ENCODE measurements at regions not wholly inside any gene's neighbourhood (a gene's known extent, or its start where the extent isn't known, plus 50 kb on each side); places are given as distances from the start of the nearest gene placed in this dataset.

- no peak overlapping the region for H2AFZ ChIP-seq
- TF ChIP-seq CTCF (conservative IDR thresholded peaks at IDR 0.05) (no peak), EZH2 (IDR thresholded peaks at IDR 0.05; ENCODE audit: low read depth) (no peak)
- H3K79me2 ChIP-seq (ENCODE audit: low read depth) = no peaks in the 10 kb centered on the region
- H3K4me3 ChIP-seq = no peak overlapping the region
- CTCF ChIA-PET = no interaction called here
- no peak for DNase-seq
- no peak overlapping the region for H3K27ac ChIP-seq
- no peaks in the 10 kb centered on the region for H3K4me1 ChIP-seq (replicated peaks; ENCODE audit: insufficient read depth)
- BruUV-seq (replicated peaks) = no TSS peak
- POLR2A ChIA-PET (ENCODE audit: unreplicated experiment) = no interaction called here
- intact Hi-C loops (cut with micrococcal nuclease; ENCODE audit: unreplicated experiment) = no loop called here
- no peaks in the 10 kb centered on the region for H3K9me3 ChIP-seq (ENCODE audit: insufficient read depth, low read depth)
- peaks cover 10% of the 10 kb centered on the region; the same call in 1 of the 2 replicates for H3F3A ChIP-seq (ENCODE audit: insufficient read depth, low read depth)
- no peak overlapping the region for H3K4me2 ChIP-seq
- H3K27me3 ChIP-seq (ENCODE audit: insufficient read depth, low read depth) = peaks cover 83% of the 10 kb centered on the region
- no peaks in the 10 kb centered on the region for H3K36me3 ChIP-seq (ENCODE audit: low read depth)
- no peaks in the 10 kb centered on the region for H3K9me2 ChIP-seq (ENCODE audit: insufficient read depth)
- H4K20me1 ChIP-seq (ENCODE audit: insufficient read depth) = no peaks in the 10 kb centered on the region
These were observed 108.7 kb upstream of the ACTRT2 start for GRCh38 chr1:2912424-2913061.

GRCh38 chr1:2913091-2913490, 108.2 kb upstream of the ACTRT2 start:
- H4K20me1 ChIP-seq (ENCODE audit: insufficient read depth) = no peaks in the 10 kb centered on the region
- no peaks in the 10 kb centered on the region for H3K36me3 ChIP-seq (ENCODE audit: low read depth)
- TF ChIP-seq EZH2 (IDR thresholded peaks at IDR 0.05; ENCODE audit: low read depth) = no peak
- no peak for TF ChIP-seq CTCF (conservative IDR thresholded peaks at IDR 0.05)
- H3K79me2 ChIP-seq (ENCODE audit: low read depth) = no peaks in the 10 kb centered on the region
- H3K4me3 ChIP-seq = no peak overlapping the region
- H3K4me2 ChIP-seq = no peak overlapping the region
- ChIA-PET POLR2A (ENCODE audit: unreplicated experiment) (no interaction called here), CTCF (no interaction called here)
- no peaks in the 10 kb centered on the region for H3K9me2 ChIP-seq (ENCODE audit: insufficient read depth)
- H3K27me3 ChIP-seq (ENCODE audit: insufficient read depth, low read depth) = peaks cover 83% of the 10 kb centered on the region
- intact Hi-C loops (cut with micrococcal nuclease; ENCODE audit: unreplicated experiment) = no loop called here
- H3K27ac ChIP-seq = no peak overlapping the region
- H3K9me3 ChIP-seq (ENCODE audit: insufficient read depth, low read depth) = no peaks in the 10 kb centered on the region
- DNase-seq = no peak
- no peaks in the 10 kb centered on the region for H3K4me1 ChIP-seq (replicated peaks; ENCODE audit: insufficient read depth)
- peaks cover 10% of the 10 kb centered on the region; the same call in 1 of the 2 replicates for H3F3A ChIP-seq (ENCODE audit: insufficient read depth, low read depth)
- no peak overlapping the region for H2AFZ ChIP-seq
- BruUV-seq (replicated peaks) = no TSS peak

- no peak overlapping the region for H2AFZ ChIP-seq
- H3K27ac ChIP-seq = no peak overlapping the region
- no peaks in the 10 kb centered on the region for H3K9me3 ChIP-seq (ENCODE audit: insufficient read depth, low read depth)
- no peak for TF ChIP-seq CTCF (conservative IDR thresholded peaks at IDR 0.05)
- no peak for TF ChIP-seq EZH2 (IDR thresholded peaks at IDR 0.05; ENCODE audit: low read depth)
- no peak overlapping the region for H3K4me3 ChIP-seq
- no peaks in the 10 kb centered on the region for H3K4me1 ChIP-seq (replicated peaks; ENCODE audit: insufficient read depth)
- H3K79me2 ChIP-seq (ENCODE audit: low read depth) = no peaks in the 10 kb centered on the region
- BruUV-seq (replicated peaks) = no TSS peak
- intact Hi-C loops (cut with micrococcal nuclease; ENCODE audit: unreplicated experiment) = no loop called here
- H4K20me1 ChIP-seq (ENCODE audit: insufficient read depth) = 0 out of 2 replicates have a peak, but pooled peaks cover 5% of the 10 kb centered on the region
- POLR2A ChIA-PET (ENCODE audit: unreplicated experiment) = no interaction called here
- DNase-seq = no peak
- no peaks in the 10 kb centered on the region for H3K9me2 ChIP-seq (ENCODE audit: insufficient read depth)
- H3K27me3 ChIP-seq (ENCODE audit: insufficient read depth, low read depth) = peaks cover 83% of the 10 kb centered on the region
- H3K36me3 ChIP-seq (ENCODE audit: low read depth) = no peaks in the 10 kb centered on the region
- CTCF ChIA-PET = no interaction called here
- peaks cover 10% of the 10 kb centered on the region; the same call in 1 of the 2 replicates for H3F3A ChIP-seq (ENCODE audit: insufficient read depth, low read depth)
- no peak overlapping the region for H3K4me2 ChIP-seq
These were observed 106.6 kb upstream of the ACTRT2 start for GRCh38 chr1:2914702-2915101.

Measured in PC-9 (cell line).